ENCODE measurements at regions not wholly inside any gene's neighbourhood (a gene's known extent, or its start where the extent isn't known, plus 50 kb on each side); places are given as distances from the start of the nearest gene placed in this dataset.
"Not testable (repeated sequence)": the region's sequence is repeated elsewhere in the genome, so short reads cannot be mapped to it uniquely, and the experiment has no call there.

GRCh38 chr7:56491636-56492425 is 375.6 kb upstream of the NUPR2 start:
- no peak overlapping the region for H3K27ac Mint-ChIP-seq

GRCh38 chr7:56483861-56484550 is 367.8 kb upstream of the NUPR2 start:
- Mint-ChIP-seq H3K4me3 (no peak overlapping the region), H3K4me1 (no peaks in the 10 kb centered on the region), H3K36me3 (ENCODE audit: low read depth) (no peaks in the 10 kb centered on the region), H3K27me3 (no peaks in the 10 kb centered on the region), H3K27ac (no peak overlapping the region)
- ATAC-seq = no peak
- H3K9me3 ChIP-seq (ENCODE audit: control insufficient read depth, low read length, poor library complexity, severe bottlenecking) = peaks cover 2% of the 10 kb centered on the region
- DNase-seq = no peak

More at GRCh38 chr7:56491636-56492425, 375.6 kb upstream of the NUPR2 start:
- no peak for DNase-seq
- no peaks in the 10 kb centered on the region for H3K4me1 Mint-ChIP-seq
- ATAC-seq = no peak
- no peaks in the 10 kb centered on the region for H3K36me3 Mint-ChIP-seq (ENCODE audit: low read depth)
- H3K27me3 Mint-ChIP-seq = no peaks in the 10 kb centered on the region
- peaks cover 4% of the 10 kb centered on the region for H3K9me3 ChIP-seq (ENCODE audit: control insufficient read depth, low read length, poor library complexity, severe bottlenecking)
- H3K4me3 Mint-ChIP-seq = no peak overlapping the region

- no peak overlapping the region for H3K4me3 Mint-ChIP-seq
- H3K27me3 Mint-ChIP-seq = no peaks in the 10 kb centered on the region
- no peak for DNase-seq
- H3K27ac Mint-ChIP-seq = no peak overlapping the region
- no peaks in the 10 kb centered on the region for H3K4me1 Mint-ChIP-seq
- ATAC-seq = no peak
- no peaks in the 10 kb centered on the region for H3K36me3 Mint-ChIP-seq (ENCODE audit: low read depth)
- peaks cover 2% of the 10 kb centered on the region for H3K9me3 ChIP-seq (ENCODE audit: control insufficient read depth, low read length, poor library complexity, severe bottlenecking)
Measured at GRCh38 chr7:56483153-56483552, 366.9 kb upstream of the NUPR2 start.

GRCh38 chr7:56479748-56480147 is 363.5 kb upstream of the NUPR2 start:
- H3K27me3 Mint-ChIP-seq = no peaks in the 10 kb centered on the region
- ATAC-seq = no peak
- no peak overlapping the region for H3K27ac Mint-ChIP-seq
- DNase-seq = no peak
- no peak overlapping the region for H3K4me3 Mint-ChIP-seq
- peaks cover 2% of the 10 kb centered on the region for H3K9me3 ChIP-seq (ENCODE audit: control insufficient read depth, low read length, poor library complexity, severe bottlenecking)
- H3K36me3 Mint-ChIP-seq (ENCODE audit: low read depth) = no peaks in the 10 kb centered on the region
- no peaks in the 10 kb centered on the region for H3K4me1 Mint-ChIP-seq

GRCh38 chr7:56479136-56479535 is 362.9 kb upstream of the NUPR2 start:
- Mint-ChIP-seq H3K27me3 (no peaks in the 10 kb centered on the region), H3K36me3 (ENCODE audit: low read depth) (no peaks in the 10 kb centered on the region), H3K27ac (no peak overlapping the region), H3K4me1 (no peaks in the 10 kb centered on the region), H3K4me3 (no peak overlapping the region)
- H3K9me3 ChIP-seq (ENCODE audit: control insufficient read depth, low read length, poor library complexity, severe bottlenecking) = peaks cover 2% of the 10 kb centered on the region
- no peak for DNase-seq
- ATAC-seq = no peak

- Mint-ChIP-seq H3K27me3 (no peaks in the 10 kb centered on the region), H3K27ac (no peak overlapping the region), H3K4me1 (no peaks in the 10 kb centered on the region), H3K4me3 (no peak overlapping the region), H3K36me3 (ENCODE audit: low read depth) (no peaks in the 10 kb centered on the region)
- no peak for ATAC-seq
- no peaks in the 10 kb centered on the region for H3K9me3 ChIP-seq (ENCODE audit: control insufficient read depth, low read length, poor library complexity, severe bottlenecking)
- DNase-seq = no peak
Measured at GRCh38 chr7:56474271-56474670, 358.1 kb upstream of the NUPR2 start.

GRCh38 chr7:56471811-56472210 is 355.6 kb upstream of the NUPR2 start:
- no peak for ATAC-seq
- Mint-ChIP-seq H3K27ac (no peak overlapping the region), H3K4me1 (no peaks in the 10 kb centered on the region), H3K36me3 (ENCODE audit: low read depth) (no peaks in the 10 kb centered on the region), H3K27me3 (no peaks in the 10 kb centered on the region), H3K4me3 (no peak overlapping the region)
- H3K9me3 ChIP-seq (ENCODE audit: control insufficient read depth, low read length, poor library complexity, severe bottlenecking) = peaks cover under 1% of the 10 kb centered on the region
- DNase-seq = no peak

- not testable (repeated sequence) for H3K36me3 Mint-ChIP-seq (ENCODE audit: low read depth); DNase-seq; ATAC-seq; H3K4me1 Mint-ChIP-seq; H3K4me3 Mint-ChIP-seq; H3K27me3 Mint-ChIP-seq; H3K27ac Mint-ChIP-seq
- H3K9me3 ChIP-seq (ENCODE audit: control insufficient read depth, low read length, poor library complexity, severe bottlenecking) = peaks cover 19% of the 10 kb centered on the region
Measured at GRCh38 chr7:56466607-56467525, 350.6 kb upstream of the NUPR2 start.

GRCh38 chr7:56449762-56450161 is 333.5 kb upstream of the NUPR2 start:
- H3K36me3 Mint-ChIP-seq (ENCODE audit: low read depth) = no peaks in the 10 kb centered on the region
- H3K27ac Mint-ChIP-seq = no peak overlapping the region
- no peaks in the 10 kb centered on the region for H3K27me3 Mint-ChIP-seq
- ATAC-seq = no peak
- no peak for DNase-seq
- H3K4me3 Mint-ChIP-seq = no peak overlapping the region
- H3K4me1 Mint-ChIP-seq = no peaks in the 10 kb centered on the region
- H3K9me3 ChIP-seq (ENCODE audit: control insufficient read depth, low read length, poor library complexity, severe bottlenecking) = no peaks in the 10 kb centered on the region

- Mint-ChIP-seq H3K4me1 (no peaks in the 10 kb centered on the region), H3K27ac (no peak overlapping the region), H3K27me3 (no peaks in the 10 kb centered on the region), H3K36me3 (ENCODE audit: low read depth) (no peaks in the 10 kb centered on the region), H3K4me3 (no peak overlapping the region)
- no peak for DNase-seq
- no peaks in the 10 kb centered on the region for H3K9me3 ChIP-seq (ENCODE audit: control insufficient read depth, low read length, poor library complexity, severe bottlenecking)
- no peak for ATAC-seq
Measured at GRCh38 chr7:56447864-56448693, 331.9 kb upstream of the NUPR2 start.

- H3K36me3 Mint-ChIP-seq (ENCODE audit: low read depth); H3K4me1 Mint-ChIP-seq; H3K27ac Mint-ChIP-seq; H3K4me3 Mint-ChIP-seq; ATAC-seq; H3K27me3 Mint-ChIP-seq; DNase-seq; H3K9me3 ChIP-seq (ENCODE audit: control insufficient read depth, low read length, poor library complexity, severe bottlenecking): not testable (repeated sequence)
Measured at GRCh38 chr7:56420528-56420927, 304.3 kb upstream of the NUPR2 start.

GRCh38 chr7:56375173-56375572 is 259.0 kb upstream of the NUPR2 start:
- DNase-seq (no peak), ATAC-seq (no peak)
- peaks cover 3% of the 10 kb centered on the region for H3K36me3 Mint-ChIP-seq (ENCODE audit: low read depth)

More at GRCh38 chr7:56375173-56375572, 259.0 kb upstream of the NUPR2 start:
- Mint-ChIP-seq H3K27me3 (no peaks in the 10 kb centered on the region), H3K27ac (no peak overlapping the region), H3K4me3 (no peak overlapping the region), H3K4me1 (no peaks in the 10 kb centered on the region)
- H3K9me3 ChIP-seq (ENCODE audit: control insufficient read depth, low read length, poor library complexity, severe bottlenecking) = no peaks in the 10 kb centered on the region

Data from T-helper 17 cell (primary cell).